Neural cell (in vitro differentiated cells): ENCODE measurements at regions not wholly inside any gene's neighbourhood (a gene's known extent, or its start where the extent isn't known, plus 50 kb on each side); places are given as distances from the start of the nearest gene placed in this dataset.

Experiments used
- H2AFZ ChIP-seq: fragments of 200-600, 300-800 bp; sonication (generic), shearing (Covaris generic); 2 replicates; pipeline ENCODE4 v1.6.0; 2014; ENCODE audit warnings: low read depth, mild to moderate bottlenecking, antibody characterized with exemption, low read length, moderate library complexity
- H3F3A ChIP-seq: fragments of 200-600 bp; shearing (Covaris generic); 2 replicates; pipeline ENCODE4 v1.6.1; 2016; ENCODE audit warnings: mild to moderate bottlenecking, moderate library complexity, mixed read lengths, antibody characterized with exemption, low read length; ENCODE audit not compliant: insufficient read depth, poor library complexity, severe bottlenecking
- H3K27ac ChIP-seq: fragments of 200-600, 300-800 bp; sonication (generic), shearing (Covaris generic); 2 replicates; pipeline ENCODE4 v1.5.1; 2014; ENCODE audit warnings: mild to moderate bottlenecking, low read length, moderate library complexity
- H3K27me3 ChIP-seq: fragments of 300-800, 200-600 bp; sonication (generic), shearing (Covaris generic); 2 replicates; pipeline ENCODE4 v1.6.0; 2014; ENCODE audit warnings: mild to moderate bottlenecking, low read depth, low read length, moderate library complexity; ENCODE audit not compliant: insufficient read depth
- H3K36me3 ChIP-seq: fragments of 300-800, 200-600 bp; sonication (generic), shearing (Covaris generic); 2 replicates; pipeline ENCODE4 v1.5.1; 2014; ENCODE audit warnings: mild to moderate bottlenecking, antibody characterized with exemption, low read length, moderate library complexity; ENCODE audit not compliant: insufficient read depth
- H3K4me2 ChIP-seq: fragments of 300-800, 200-600 bp; sonication (generic), shearing (Covaris generic); 2 replicates; pipeline ENCODE4 v1.6.0; 2014; ENCODE audit warnings: mild to moderate bottlenecking, low read length
- H3K4me3 ChIP-seq: fragments of 300-800, 200-600 bp; sonication (generic), shearing (Covaris generic); 2 replicates; pipeline ENCODE4 v1.5.1; 2014; ENCODE audit warnings: mild to moderate bottlenecking, low read length, moderate library complexity
- H3K79me2 ChIP-seq: fragments of 200-600 bp; shearing (Covaris generic); replicated peaks from 2 replicates; pipeline ENCODE4 v1.6.0; 2014; ENCODE audit warnings: mild to moderate bottlenecking, low read length, moderate library complexity; ENCODE audit not compliant: insufficient read depth
- H3K9ac ChIP-seq: fragments of 300-800, 200-600 bp; sonication (generic), shearing (Covaris generic); 2 replicates; pipeline ENCODE4 v1.6.1; 2016; ENCODE audit warnings: mild to moderate bottlenecking, low read length, mixed read lengths
- H3K9me2 ChIP-seq: fragments of 200-600 bp; shearing (Covaris generic); 2 replicates; pipeline ENCODE4 v1.6.1; 2016; ENCODE audit warnings: mild to moderate bottlenecking, low read length, mixed read lengths; ENCODE audit not compliant: insufficient read depth
- H3K9me3 ChIP-seq: fragments of 200-600, 300-800 bp; sonication (generic), shearing (Covaris generic); 2 replicates; pipeline ENCODE4 v1.6.1; 2016; ENCODE audit warnings: mild to moderate bottlenecking, mixed run types, low read length, moderate library complexity, mixed read lengths
- H4K20me1 ChIP-seq: fragments of 200-600 bp; shearing (Covaris generic); 2 replicates; pipeline ENCODE4 v1.6.1; 2016; ENCODE audit warnings: mild to moderate bottlenecking, mixed run types; ENCODE audit not compliant: insufficient read depth
- CTCF ChIP-seq: fragments of 450-650 bp; IDR thresholded peaks from 2 replicates; pipeline ENCODE4 v1.5.1; 2014; ENCODE audit warnings: antibody characterized with exemption, mild to moderate bottlenecking, moderate library complexity; ENCODE audit not compliant: poor library complexity, severe bottlenecking
- EP300 ChIP-seq: fragments of 450-650 bp; conservative IDR thresholded peaks from 2 replicates; pipeline ENCODE4 v1.6.1; 2014; ENCODE audit warnings: antibody characterized with exemption, mild to moderate bottlenecking, moderate library complexity; ENCODE audit not compliant: poor library complexity, severe bottlenecking
- EZH2 ChIP-seq: fragments of 200-600, 300-800 bp; shearing (Covaris generic), sonication (generic); IDR thresholded peaks from 2 replicates; pipeline ENCODE4 v1.6.1; 2014; ENCODE audit warnings: antibody characterized with exemption, low read length, borderline replicate concordance, mild to moderate bottlenecking; ENCODE audit not compliant: insufficient read depth, poor library complexity, severe bottlenecking
- MXI1 ChIP-seq: fragments of 450-650 bp; conservative IDR thresholded peaks from 2 replicates; pipeline ENCODE4 v1.6.1; 2014; ENCODE audit warnings: antibody characterized with exemption, mild to moderate bottlenecking; ENCODE audit not compliant: poor library complexity, severe bottlenecking
- POLR2AphosphoS5 ChIP-seq: IDR thresholded peaks from 2 replicates; pipeline ENCODE4 v1.6.1; 2012
- RAD21 ChIP-seq: fragments of 450-650 bp; conservative IDR thresholded peaks from 2 replicates; pipeline ENCODE4 v1.6.1; 2014; ENCODE audit warnings: antibody characterized with exemption, mild to moderate bottlenecking, moderate library complexity
- REST ChIP-seq: IDR thresholded peaks from 2 replicates; pipeline ENCODE4 v1.6.1; 2012; ENCODE audit warnings: borderline replicate concordance
- SMC3 ChIP-seq: fragments of 450-650 bp; conservative IDR thresholded peaks from 2 replicates; pipeline ENCODE4 v1.6.1; 2014; ENCODE audit warnings: antibody characterized with exemption, mild to moderate bottlenecking, moderate library complexity; ENCODE audit not compliant: poor library complexity
- TAF1 ChIP-seq: IDR thresholded peaks from 2 replicates; pipeline ENCODE4 v1.6.1; 2012; ENCODE audit warnings: low read depth

GRCh38 chr5:4156153-4156552 lies 560.5 kb downstream of the IRX1 start:
- Histone ChIP-seq H3K4me2 (no peak overlapping the region), H3K27ac (no peak overlapping the region), H3F3A (no peaks in the 10 kb centered on the region), H3K36me3 (no peaks in the 10 kb centered on the region), H3K9ac (no peak overlapping the region), H3K9me3 (peaks cover 4% of the 10 kb centered on the region), H3K4me3 (no peak overlapping the region), H3K9me2 (no peaks in the 10 kb centered on the region), H2AFZ (no peak overlapping the region), H3K79me2 (no peaks in the 10 kb centered on the region), H3K27me3 (no peaks in the 10 kb centered on the region), H4K20me1 (no peaks in the 10 kb centered on the region)
- no peak for TF ChIP-seq MXI1
- no peak for TF ChIP-seq REST
- no peak for TF ChIP-seq EP300
- no peak for TF ChIP-seq EZH2
- TF ChIP-seq POLR2AphosphoS5, result no peak
- TF ChIP-seq CTCF, result no peak
- TF ChIP-seq SMC3, result no peak
- TF ChIP-seq RAD21, result no peak
- TF ChIP-seq TAF1, result no peak

GRCh38 chr5:4156889-4157288 lies 561.3 kb downstream of the IRX1 start:
- Histone ChIP-seq H3K9me2 (no peaks in the 10 kb centered on the region), H4K20me1 (no peaks in the 10 kb centered on the region), H3K79me2 (no peaks in the 10 kb centered on the region), H3K4me2 (no peak overlapping the region), H3K27me3 (no peaks in the 10 kb centered on the region), H3K9me3 (peaks cover 4% of the 10 kb centered on the region), H3K9ac (no peak overlapping the region), H3F3A (no peaks in the 10 kb centered on the region), H3K36me3 (no peaks in the 10 kb centered on the region), H2AFZ (no peak overlapping the region), H3K4me3 (no peak overlapping the region), H3K27ac (no peak overlapping the region)
- TF ChIP-seq SMC3, result no peak
- no peak for TF ChIP-seq REST
